Mammary epithelial cell (primary cell): ENCODE measurements at regions not wholly inside any gene's neighbourhood (a gene's known extent, or its start where the extent isn't known, plus 50 kb on each side); places are given as distances from the start of the nearest gene placed in this dataset.
"Not testable (repeated sequence)": the region's sequence is repeated elsewhere in the genome, so short reads cannot be mapped to it uniquely, and the experiment has no call there.

ENCODE experiments used
- EZH2 ChIP-seq: IDR thresholded peaks from 2 replicates; pipeline ENCODE4 v1.6.1; 2012; ENCODE audit warnings: low read length, inconsistent platforms, borderline replicate concordance
- TF ChIP-seq, protein P1 (sequence below), 2 donors: IDR thresholded peaks in 1 of 2; conservative IDR thresholded peaks in 1 of 2; 2 replicates each; pipeline ENCODE4 v1.5.1; 2011 to 2012; ENCODE audit warnings: inconsistent platforms in 2 of 2, low read length in 2 of 2, mild to moderate bottlenecking in 2 of 2, control low read depth in 1 of 2, low read depth in 1 of 2; ENCODE audit not compliant: insufficient read depth in 1 of 2; ENCODE audit errors: extremely low read depth in 1 of 2

DNA sequence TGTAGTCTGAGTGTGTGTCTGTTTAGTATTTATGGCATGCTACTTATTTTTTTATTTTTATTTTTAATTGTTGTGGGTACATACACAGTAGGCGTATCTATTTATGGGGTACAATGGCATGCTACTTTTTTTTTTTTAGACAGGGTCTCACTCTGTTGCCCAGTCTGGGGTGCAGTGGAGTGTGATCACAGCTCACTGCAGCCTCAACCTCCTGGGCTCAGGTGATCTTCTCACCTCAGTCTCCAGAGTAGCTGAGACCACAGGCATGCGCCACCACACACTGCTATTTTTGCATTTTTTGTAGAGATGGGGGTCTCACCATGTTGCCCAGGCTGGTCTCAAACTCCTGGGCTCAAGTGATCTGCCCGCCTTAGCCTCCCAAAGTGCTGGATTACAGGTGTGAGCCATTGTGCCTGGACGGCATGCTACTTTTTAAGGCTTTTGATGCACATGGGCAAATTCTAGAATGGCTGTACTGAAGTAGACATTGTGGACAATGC lies 124.2 kb downstream of the KCNRG start:
- TF ChIP-seq, protein P1, sequence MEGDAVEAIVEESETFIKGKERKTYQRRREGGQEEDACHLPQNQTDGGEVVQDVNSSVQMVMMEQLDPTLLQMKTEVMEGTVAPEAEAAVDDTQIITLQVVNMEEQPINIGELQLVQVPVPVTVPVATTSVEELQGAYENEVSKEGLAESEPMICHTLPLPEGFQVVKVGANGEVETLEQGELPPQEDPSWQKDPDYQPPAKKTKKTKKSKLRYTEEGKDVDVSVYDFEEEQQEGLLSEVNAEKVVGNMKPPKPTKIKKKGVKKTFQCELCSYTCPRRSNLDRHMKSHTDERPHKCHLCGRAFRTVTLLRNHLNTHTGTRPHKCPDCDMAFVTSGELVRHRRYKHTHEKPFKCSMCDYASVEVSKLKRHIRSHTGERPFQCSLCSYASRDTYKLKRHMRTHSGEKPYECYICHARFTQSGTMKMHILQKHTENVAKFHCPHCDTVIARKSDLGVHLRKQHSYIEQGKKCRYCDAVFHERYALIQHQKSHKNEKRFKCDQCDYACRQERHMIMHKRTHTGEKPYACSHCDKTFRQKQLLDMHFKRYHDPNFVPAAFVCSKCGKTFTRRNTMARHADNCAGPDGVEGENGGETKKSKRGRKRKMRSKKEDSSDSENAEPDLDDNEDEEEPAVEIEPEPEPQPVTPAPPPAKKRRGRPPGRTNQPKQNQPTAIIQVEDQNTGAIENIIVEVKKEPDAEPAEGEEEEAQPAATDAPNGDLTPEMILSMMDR (conservative IDR thresholded peaks at IDR 0.05 in 1 of 2, IDR thresholded peaks at IDR 0.05 in 1 of 2; ENCODE audit: extremely low read depth in 1 of 2, insufficient read depth in 1 of 2, low read depth in 1 of 2, low read length in 2 of 2), result not testable (repeated sequence)
- TF ChIP-seq EZH2, result not testable (repeated sequence)
